H1 (cell line): ENCODE measurements at regions not wholly inside any gene's neighbourhood (a gene's known extent, or its start where the extent isn't known, plus 50 kb on each side); places are given as distances from the start of the nearest gene placed in this dataset.

Source experiments
- BRCA1 ChIP-seq: IDR thresholded peaks from 2 replicates; pipeline ENCODE4 v1.6.1; 2012; ENCODE audit warnings: low read depth, low read length, improper control_type of control experiment
- CREB1 ChIP-seq: IDR thresholded peaks from 2 replicates; pipeline ENCODE4 v1.6.1; 2012; ENCODE audit warnings: inconsistent platforms
- KDM1A ChIP-seq: fragments of 200-600, 300-600 bp; sonication (generic); IDR thresholded peaks from 2 replicates; pipeline ENCODE4 v1.7.1; 2016; ENCODE audit warnings: mild to moderate bottlenecking, low read length, borderline replicate concordance
- POLR2A ChIP-seq, 2 experiments: IDR thresholded peaks; 1 replicate in 1 of 2; 2 replicates in 1 of 2; pipeline ENCODE4 v1.6.1; 2011; ENCODE audit warnings: low read depth in 2 of 2, low read length in 2 of 2, mild to moderate bottlenecking in 2 of 2; ENCODE audit errors: control extremely low read depth in 1 of 2
- RFX5 ChIP-seq: IDR thresholded peaks from 2 replicates; pipeline ENCODE4 v1.6.1; 2011; ENCODE audit warnings: low read depth, low read length, improper control_type of control experiment, borderline replicate concordance
- ZNF274 ChIP-seq: IDR thresholded peaks from 2 replicates; pipeline ENCODE4 v1.7.0; 2012; ENCODE audit warnings: low read length, borderline replicate concordance; ENCODE audit errors: extremely low read depth
- TF ChIP-seq, protein P1 (sequence below), 3 experiments: IDR thresholded peaks; 1 replicate in 2 of 3; 2 replicates in 1 of 3; pipeline versions ENCODE4 v1.5.1 to v1.6.1; 2011; ENCODE audit warnings: low read length in 3 of 3, mild to moderate bottlenecking in 3 of 3, inconsistent platforms in 2 of 3, low read depth in 1 of 3, moderate library complexity in 1 of 3; ENCODE audit not compliant: insufficient read depth in 1 of 3; ENCODE audit errors: control extremely low read depth in 1 of 3

DNA sequence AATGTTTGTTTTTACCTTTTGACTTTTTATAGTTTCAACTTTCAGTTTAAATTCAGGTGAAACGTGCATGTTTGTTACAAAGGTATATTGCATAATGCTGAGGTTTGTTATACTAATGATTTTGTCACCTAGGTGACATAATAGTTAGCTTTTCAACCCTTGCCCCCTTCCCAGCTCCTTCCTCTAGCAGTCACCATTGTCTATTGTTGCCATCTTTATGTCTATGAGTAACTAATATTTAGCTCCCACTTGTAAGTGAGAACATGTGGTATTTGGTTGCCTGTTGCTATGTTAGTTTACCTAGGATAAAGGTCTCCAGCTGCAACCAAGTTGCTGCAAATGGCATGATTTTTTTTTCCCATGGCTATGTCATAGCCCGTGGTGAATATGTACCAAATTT is 322.3 kb upstream of the SETBP1 start:
- TF ChIP-seq, protein P1, sequence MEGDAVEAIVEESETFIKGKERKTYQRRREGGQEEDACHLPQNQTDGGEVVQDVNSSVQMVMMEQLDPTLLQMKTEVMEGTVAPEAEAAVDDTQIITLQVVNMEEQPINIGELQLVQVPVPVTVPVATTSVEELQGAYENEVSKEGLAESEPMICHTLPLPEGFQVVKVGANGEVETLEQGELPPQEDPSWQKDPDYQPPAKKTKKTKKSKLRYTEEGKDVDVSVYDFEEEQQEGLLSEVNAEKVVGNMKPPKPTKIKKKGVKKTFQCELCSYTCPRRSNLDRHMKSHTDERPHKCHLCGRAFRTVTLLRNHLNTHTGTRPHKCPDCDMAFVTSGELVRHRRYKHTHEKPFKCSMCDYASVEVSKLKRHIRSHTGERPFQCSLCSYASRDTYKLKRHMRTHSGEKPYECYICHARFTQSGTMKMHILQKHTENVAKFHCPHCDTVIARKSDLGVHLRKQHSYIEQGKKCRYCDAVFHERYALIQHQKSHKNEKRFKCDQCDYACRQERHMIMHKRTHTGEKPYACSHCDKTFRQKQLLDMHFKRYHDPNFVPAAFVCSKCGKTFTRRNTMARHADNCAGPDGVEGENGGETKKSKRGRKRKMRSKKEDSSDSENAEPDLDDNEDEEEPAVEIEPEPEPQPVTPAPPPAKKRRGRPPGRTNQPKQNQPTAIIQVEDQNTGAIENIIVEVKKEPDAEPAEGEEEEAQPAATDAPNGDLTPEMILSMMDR (IDR thresholded peaks at IDR 0.05; ENCODE audit: control extremely low read depth in 1 of 3, insufficient read depth in 1 of 3, low read depth in 1 of 3, low read length in 3 of 3) = no peak
- TF ChIP-seq CREB1 (no peak), KDM1A (no peak), ZNF274 (no peak), BRCA1 (no peak), RFX5 (no peak), POLR2A (IDR thresholded peaks at IDR 0.05; ENCODE audit: control extremely low read depth in 1 of 2, low read depth in 2 of 2, low read length in 2 of 2) (no peak)
